AG04449 (cell line): ENCODE measurements at regions not wholly inside any gene's neighbourhood (a gene's known extent, or its start where the extent isn't known, plus 50 kb on each side); places are given as distances from the start of the nearest gene placed in this dataset.

Experiments
- CTCF ChIA-PET: fragments of 350-600 bp; formaldehyde crosslinking; extraction: SDS; loops from one replicate; lab custom pipeline; 2021; ENCODE audit warnings: antibody characterized with exemption; lab: Yijun Ruan, JAX
- POLR2A ChIA-PET: fragments of 400-600, 350-600 bp; formaldehyde crosslinking; extraction: SDS; loops from one replicate; lab custom pipeline; 2020; ENCODE audit warnings: antibody characterized with exemption, inconsistent platforms; lab: Yijun Ruan, JAX
- DNase-seq: peaks from one replicate; pipeline ENCODE4 v3.0.0-alpha.2; 2010; ENCODE audit warnings: low read depth, low spot score
- H3K4me3 ChIP-seq: 2 replicates; pipeline ENCODE4 v1.5.1; 2011; ENCODE audit warnings: low read depth, mild to moderate bottlenecking, control low read depth, low read length
- TF ChIP-seq, protein P1 (sequence below): IDR thresholded peaks from one replicate; pipeline ENCODE4 v1.5.1; 2011; ENCODE audit warnings: mild to moderate bottlenecking, moderate library complexity, low read length, control low read depth, inconsistent platforms; ENCODE audit not compliant: insufficient read depth; ENCODE audit errors: missing control alignments

DNA sequence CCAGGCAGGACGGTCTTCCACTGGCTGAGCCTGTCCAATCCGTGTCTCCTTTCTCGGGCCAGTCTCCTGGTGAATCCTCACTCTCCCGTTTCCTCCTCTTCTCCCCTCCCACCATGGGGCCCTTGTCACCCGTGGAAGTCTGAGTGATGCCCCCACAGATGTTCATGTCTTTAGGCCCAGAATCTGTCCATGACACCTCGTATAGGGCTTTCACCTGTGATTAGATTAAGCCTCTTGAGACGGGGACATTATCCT is 193.5 kb downstream of the ZFP36L2 start:
- ChIA-PET CTCF (interaction anchor here (1.0 kb wide), 1 partner anchor 9 kb away, joined by 4 read pairs; no protein-coding TSS in a partner anchor), POLR2A (no interaction called here)
- TF ChIP-seq, protein P1, sequence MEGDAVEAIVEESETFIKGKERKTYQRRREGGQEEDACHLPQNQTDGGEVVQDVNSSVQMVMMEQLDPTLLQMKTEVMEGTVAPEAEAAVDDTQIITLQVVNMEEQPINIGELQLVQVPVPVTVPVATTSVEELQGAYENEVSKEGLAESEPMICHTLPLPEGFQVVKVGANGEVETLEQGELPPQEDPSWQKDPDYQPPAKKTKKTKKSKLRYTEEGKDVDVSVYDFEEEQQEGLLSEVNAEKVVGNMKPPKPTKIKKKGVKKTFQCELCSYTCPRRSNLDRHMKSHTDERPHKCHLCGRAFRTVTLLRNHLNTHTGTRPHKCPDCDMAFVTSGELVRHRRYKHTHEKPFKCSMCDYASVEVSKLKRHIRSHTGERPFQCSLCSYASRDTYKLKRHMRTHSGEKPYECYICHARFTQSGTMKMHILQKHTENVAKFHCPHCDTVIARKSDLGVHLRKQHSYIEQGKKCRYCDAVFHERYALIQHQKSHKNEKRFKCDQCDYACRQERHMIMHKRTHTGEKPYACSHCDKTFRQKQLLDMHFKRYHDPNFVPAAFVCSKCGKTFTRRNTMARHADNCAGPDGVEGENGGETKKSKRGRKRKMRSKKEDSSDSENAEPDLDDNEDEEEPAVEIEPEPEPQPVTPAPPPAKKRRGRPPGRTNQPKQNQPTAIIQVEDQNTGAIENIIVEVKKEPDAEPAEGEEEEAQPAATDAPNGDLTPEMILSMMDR: no peak
- no peak overlapping the region for H3K4me3 ChIP-seq
- no peak for DNase-seq

DNA sequence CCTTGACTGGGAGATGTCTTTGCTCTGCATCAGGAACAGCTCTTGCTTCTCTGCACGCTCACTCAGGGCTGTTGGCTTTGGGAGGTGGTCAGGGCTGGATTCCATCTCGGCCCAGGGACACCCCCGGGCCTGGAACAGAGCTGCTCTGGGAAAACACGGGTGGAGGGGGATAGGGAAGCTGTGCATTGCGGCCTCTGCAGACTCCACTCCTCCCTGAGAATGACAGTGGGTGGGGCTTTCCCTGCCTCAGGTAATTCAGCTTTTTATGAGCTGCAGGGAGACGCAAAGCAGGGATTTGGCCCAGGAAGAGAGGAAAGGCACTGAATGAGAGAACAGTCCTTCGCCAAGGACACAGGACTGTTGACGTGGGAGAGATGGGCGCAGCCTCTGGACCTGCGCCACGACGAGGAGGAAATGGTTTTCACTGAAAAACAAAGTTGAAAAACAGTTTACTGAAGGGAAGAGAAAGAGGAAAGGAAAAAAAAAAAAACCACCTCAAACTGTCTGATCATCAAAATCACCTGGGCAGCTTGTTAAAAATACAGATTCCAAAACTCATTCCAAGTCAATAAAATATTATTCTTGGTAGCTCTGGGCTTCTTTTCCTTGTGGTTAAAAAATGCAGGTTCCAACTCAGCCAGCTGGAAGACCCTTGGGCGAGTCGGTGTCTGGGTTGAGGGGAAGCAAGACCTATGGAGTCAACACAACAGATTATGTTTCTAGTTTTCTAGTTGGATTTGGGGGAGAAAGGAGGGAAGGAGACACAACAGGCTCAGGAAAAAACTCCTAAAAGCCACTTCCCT is 194.0 kb downstream of the ZFP36L2 start:
- H3K4me3 ChIP-seq: no peak overlapping the region
- TF ChIP-seq, protein P1: no peak
- CTCF ChIA-PET: interaction anchor here (1.0 kb wide), 1 partner anchor 9 kb away, joined by 4 read pairs; no protein-coding TSS in a partner anchor
- no peak for DNase-seq
- POLR2A ChIA-PET: no interaction called here

- ChIA-PET POLR2A (interaction anchor here (1.6 kb wide), 1 partner anchor 10 kb away, joined by 5 read pairs; no protein-coding TSS in a partner anchor), CTCF (no interaction called here)
- TF ChIP-seq, protein P1: no peak
- no peak overlapping the region for H3K4me3 ChIP-seq
- DNase-seq: no peak
Measured at GRCh38 chr2:43031471-43032212, 194.8 kb downstream of the ZFP36L2 start.

GRCh38 chr2:43030551-43031307 is 195.7 kb downstream of the ZFP36L2 start:
- TF ChIP-seq, protein P1: no peak
- CTCF ChIA-PET: interaction anchor here (1.0 kb wide), 1 partner anchor 199 kb away, joined by 3 read pairs; no protein-coding TSS in a partner anchor
- DNase-seq: no peak
- POLR2A ChIA-PET: interaction anchor here (1.6 kb wide), 1 partner anchor 11 kb away, joined by 5 read pairs; no protein-coding TSS in a partner anchor
- no peak overlapping the region for H3K4me3 ChIP-seq

DNA sequence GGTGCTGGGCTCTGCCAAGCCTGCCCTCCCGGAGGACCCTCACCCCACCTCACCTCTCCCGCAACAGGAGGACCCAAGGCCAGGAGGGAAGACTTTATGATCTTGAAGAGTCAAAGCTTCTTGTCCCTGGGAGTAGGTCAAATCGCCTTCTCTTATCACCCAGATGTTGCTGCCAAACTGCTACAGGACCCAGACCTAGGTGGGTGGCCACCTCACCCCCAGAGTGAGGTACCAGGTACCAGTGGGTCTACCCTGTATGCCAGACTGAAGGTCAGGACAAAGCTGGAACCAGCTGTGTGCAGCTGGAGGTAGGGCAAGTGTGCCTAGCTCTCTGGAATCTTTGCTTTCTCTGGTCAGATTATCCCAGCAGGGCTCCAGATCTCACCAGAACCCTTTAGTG is 197.2 kb downstream of the ZFP36L2 start:
- H3K4me3 ChIP-seq: no peak overlapping the region
- ChIA-PET POLR2A (no interaction called here), CTCF (interaction anchor here (1.4 to 1.7 kb wide), 2 partner anchors 30 to 455 kb away, joined by 3 to 5 read pairs; no protein-coding TSS in a partner anchor)
- TF ChIP-seq, protein P1: no peak
- DNase-seq: no peak
